IgD-negative memory B cell (primary cell): ENCODE measurements at regions not wholly inside any gene's neighbourhood (a gene's known extent, or its start where the extent isn't known, plus 50 kb on each side); places are given as distances from the start of the nearest gene placed in this dataset.
A peak's percentile ranks its signal among the peaks of the same experiment; 100 is the strongest.

ENCODE experiments used
- H3K27ac Mint-ChIP-seq, 3 donors: one replicate each; pipeline ENCODE4 v1.8.0; 2020 to 2022; ENCODE audit warnings: mild to moderate bottlenecking in 3 of 3, mixed read lengths in 3 of 3, moderate library complexity in 1 of 3
- H3K27me3 Mint-ChIP-seq: one replicate; pipeline ENCODE4 v1.8.0; 2021; ENCODE audit warnings: mixed read lengths
- H3K36me3 Mint-ChIP-seq: one replicate; pipeline ENCODE4 v1.8.0; 2020; ENCODE audit warnings: mild to moderate bottlenecking, mixed read lengths
- H3K4me1 Mint-ChIP-seq, 3 donors: one replicate each; pipeline ENCODE4 v1.8.0; 2020 to 2022; ENCODE audit warnings: mixed read lengths in 3 of 3, mild to moderate bottlenecking in 1 of 3
- H3K4me3 Mint-ChIP-seq, 4 donors: one replicate each; pipeline ENCODE4 v1.8.0; 2020 to 2022; ENCODE audit warnings: mild to moderate bottlenecking in 4 of 4, mixed read lengths in 4 of 4, moderate library complexity in 3 of 4
- H3K9me3 Mint-ChIP-seq, 3 donors: one replicate each; pipeline ENCODE4 v1.8.0; 2020 to 2021; ENCODE audit warnings: mixed read lengths in 3 of 3, mild to moderate bottlenecking in 1 of 3

- no peaks in the 10 kb centered on the region for H3K27me3 Mint-ChIP-seq
- H3K36me3 Mint-ChIP-seq, result peaks cover 1% of the 10 kb centered on the region
- H3K9me3 Mint-ChIP-seq, result no peaks in the 10 kb centered on the region
- peaks cover 2 to 11% (median 5%) of the 10 kb centered on the region in 3 donors for H3K4me1 Mint-ChIP-seq
- H3K4me3 Mint-ChIP-seq, result peak overlapping the region; percentile 30 to 53 (median 46)
- no peak overlapping the region for H3K27ac Mint-ChIP-seq
These were observed 349.9 kb upstream of the ANO3 start for GRCh38 chr11:25981998-25982397.

- Mint-ChIP-seq H3K27me3 (no peaks in the 10 kb centered on the region), H3K4me1 (peaks cover 2 to 11% (median 5%) of the 10 kb centered on the region in 3 donors), H3K9me3 (no peaks in the 10 kb centered on the region), H3K36me3 (peaks cover 1% of the 10 kb centered on the region), H3K4me3 (no peak overlapping the region), H3K27ac (no peak overlapping the region)
These were observed 348.6 kb upstream of the ANO3 start for GRCh38 chr11:25983280-25983679.

DNA sequence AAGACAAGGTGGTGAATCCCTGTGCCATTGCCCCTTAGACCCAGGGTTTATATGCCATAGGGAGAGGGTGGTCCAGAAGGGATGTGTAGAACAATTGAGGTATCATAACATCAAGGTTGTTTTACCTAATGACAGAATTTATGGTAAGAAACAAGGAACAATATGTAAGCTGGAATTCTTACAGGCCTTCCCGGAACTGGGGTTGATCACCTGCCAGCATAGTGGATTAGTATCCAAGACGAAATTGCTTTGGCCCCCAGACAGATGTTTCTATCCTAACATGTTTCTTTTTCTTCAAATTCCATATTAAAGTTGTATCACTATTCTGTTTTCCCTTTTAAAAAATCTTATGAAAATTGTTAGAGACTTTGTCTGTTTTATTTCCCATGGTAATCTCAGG, 343.8 kb upstream of the ANO3 start:
- Mint-ChIP-seq H3K36me3 (no peaks in the 10 kb centered on the region), H3K4me3 (no peak overlapping the region), H3K4me1 (peaks cover 0 to 6% (median 0%) of the 10 kb centered on the region in 3 donors), H3K27me3 (no peaks in the 10 kb centered on the region), H3K27ac (no peak overlapping the region), H3K9me3 (no peaks in the 10 kb centered on the region)

DNA sequence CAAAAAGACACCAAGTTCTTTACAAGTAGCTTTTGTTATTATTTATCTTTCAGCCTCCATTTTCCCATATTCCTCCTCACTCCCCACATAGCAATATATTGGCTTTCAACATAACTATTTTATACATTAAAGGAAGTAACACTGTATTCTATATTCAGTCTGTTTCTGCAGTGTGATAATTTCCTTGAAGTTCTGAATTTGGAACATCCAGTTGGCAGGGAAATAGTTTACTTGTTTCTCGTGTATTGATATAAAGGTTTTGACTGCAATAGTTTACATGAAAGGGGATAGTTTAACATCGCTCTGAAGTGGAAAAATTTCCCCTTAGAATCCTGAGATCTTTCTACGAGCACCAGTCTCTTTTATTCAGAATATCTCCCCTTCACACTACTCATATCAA, 341.5 kb upstream of the ANO3 start:
- H3K27ac Mint-ChIP-seq, result no peak overlapping the region
- H3K4me3 Mint-ChIP-seq, result no peak overlapping the region
- H3K36me3 Mint-ChIP-seq, result no peaks in the 10 kb centered on the region
- no peaks in the 10 kb centered on the region for H3K27me3 Mint-ChIP-seq
- no peaks in the 10 kb centered on the region for H3K4me1 Mint-ChIP-seq
- no peaks in the 10 kb centered on the region for H3K9me3 Mint-ChIP-seq

- Mint-ChIP-seq H3K4me1 (no peaks in the 10 kb centered on the region), H3K27me3 (no peaks in the 10 kb centered on the region), H3K27ac (no peak overlapping the region), H3K9me3 (no peaks in the 10 kb centered on the region), H3K4me3 (no peak overlapping the region), H3K36me3 (no peaks in the 10 kb centered on the region)
These were observed 340.5 kb upstream of the ANO3 start for GRCh38 chr11:25991476-25991875.

- no peak overlapping the region for H3K27ac Mint-ChIP-seq
- no peaks in the 10 kb centered on the region for H3K27me3 Mint-ChIP-seq
- no peak overlapping the region for H3K4me3 Mint-ChIP-seq
- H3K9me3 Mint-ChIP-seq, result no peaks in the 10 kb centered on the region
- H3K4me1 Mint-ChIP-seq, result no peaks in the 10 kb centered on the region
- H3K36me3 Mint-ChIP-seq, result no peaks in the 10 kb centered on the region
These were observed 339.6 kb upstream of the ANO3 start for GRCh38 chr11:25992294-25992693.

GRCh38 chr11:25993016-25993415, 338.9 kb upstream of the ANO3 start:
- Mint-ChIP-seq H3K9me3 (no peaks in the 10 kb centered on the region), H3K4me3 (no peak overlapping the region), H3K27ac (no peak overlapping the region), H3K36me3 (no peaks in the 10 kb centered on the region), H3K4me1 (no peaks in the 10 kb centered on the region), H3K27me3 (no peaks in the 10 kb centered on the region)

DNA sequence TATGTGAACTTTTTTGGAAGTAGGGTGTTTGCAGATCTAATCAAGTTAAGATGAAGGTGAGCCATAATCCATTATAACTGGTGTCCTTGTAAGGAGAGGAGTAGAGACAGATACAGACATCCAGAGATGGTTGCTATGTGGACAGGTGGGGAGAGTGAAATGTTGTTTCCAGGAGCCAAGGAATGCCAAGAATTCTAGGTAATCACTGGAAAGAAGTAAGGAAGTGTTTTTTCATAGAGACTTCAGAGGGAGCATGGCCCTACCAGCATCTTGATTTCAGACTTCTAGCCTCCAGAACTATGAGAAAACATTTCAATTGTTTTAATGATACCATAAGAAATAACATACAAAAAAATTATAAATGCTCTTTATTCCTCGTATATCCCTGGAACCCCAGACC, 320.5 kb upstream of the ANO3 start:
- H3K4me3 Mint-ChIP-seq, result no peak overlapping the region
- no peaks in the 10 kb centered on the region for H3K9me3 Mint-ChIP-seq
- H3K36me3 Mint-ChIP-seq, result no peaks in the 10 kb centered on the region
- H3K27me3 Mint-ChIP-seq, result no peaks in the 10 kb centered on the region
- no peaks in the 10 kb centered on the region for H3K4me1 Mint-ChIP-seq
- no peak overlapping the region for H3K27ac Mint-ChIP-seq

DNA sequence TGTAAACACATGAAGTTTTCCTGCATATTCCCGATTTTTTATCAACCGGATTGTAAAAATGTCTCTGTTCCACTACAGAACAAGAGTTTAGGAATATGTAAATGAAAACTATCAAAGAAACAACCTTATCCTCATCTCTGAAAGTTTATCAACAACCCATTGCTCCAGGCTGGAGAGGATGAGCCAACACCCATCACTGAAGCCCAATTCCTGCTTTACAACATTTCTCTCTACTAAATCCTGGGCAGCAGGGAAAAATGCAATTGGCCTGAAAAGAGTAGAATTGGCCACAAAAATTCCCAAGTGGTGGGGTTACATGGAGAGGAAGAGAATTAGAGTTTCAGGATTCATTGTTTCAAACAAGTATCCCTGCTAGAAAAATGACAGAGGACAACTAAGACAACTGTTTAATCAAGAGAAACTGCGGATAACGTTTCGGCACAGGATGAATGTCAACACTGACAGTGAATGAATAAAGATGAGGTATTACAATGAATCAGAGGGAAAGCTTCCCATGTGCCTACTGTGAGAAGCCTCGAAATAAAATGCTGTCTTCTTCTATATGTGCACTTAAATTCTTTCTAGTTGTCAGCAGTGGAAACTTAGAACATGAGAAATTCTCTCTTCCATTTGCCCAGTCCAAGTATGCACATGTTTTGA, 317.3 kb upstream of the ANO3 start:
- H3K4me1 Mint-ChIP-seq, result peaks cover 0 to 4% (median 0%) of the 10 kb centered on the region in 3 donors
- H3K27ac Mint-ChIP-seq, result no peak overlapping the region
- H3K9me3 Mint-ChIP-seq, result no peaks in the 10 kb centered on the region
- H3K27me3 Mint-ChIP-seq, result no peaks in the 10 kb centered on the region
- no peaks in the 10 kb centered on the region for H3K36me3 Mint-ChIP-seq
- H3K4me3 Mint-ChIP-seq, result no peak overlapping the region

GRCh38 chr11:26017322-26017860, 314.5 kb upstream of the ANO3 start:
- Mint-ChIP-seq H3K9me3 (peaks cover 0 to 2% (median 0%) of the 10 kb centered on the region in 3 donors), H3K36me3 (no peaks in the 10 kb centered on the region), H3K27me3 (no peaks in the 10 kb centered on the region), H3K27ac (no peak overlapping the region), H3K4me1 (peaks cover 0 to 4% (median 0%) of the 10 kb centered on the region in 3 donors), H3K4me3 (no peak overlapping the region)

DNA sequence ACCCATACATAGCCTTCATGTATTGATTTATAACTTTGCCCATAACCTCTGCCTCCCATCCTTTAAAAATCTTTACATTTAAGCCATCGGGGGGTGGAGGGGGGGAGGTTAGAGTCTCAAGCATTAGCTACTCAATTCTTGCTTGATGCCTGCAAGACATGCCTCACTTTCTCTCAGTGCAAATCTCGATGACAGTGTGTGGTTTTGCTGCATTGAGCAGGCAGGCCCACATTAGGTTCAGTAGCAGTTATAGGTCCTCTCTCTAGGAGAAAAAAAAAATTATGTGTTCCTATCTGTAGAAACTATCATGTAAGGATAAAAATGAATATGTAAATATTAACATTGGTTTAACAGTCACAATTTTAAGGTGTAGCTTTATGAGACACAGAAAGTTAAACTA, 314.0 kb upstream of the ANO3 start:
- H3K9me3 Mint-ChIP-seq, result peaks cover 0 to 2% (median 0%) of the 10 kb centered on the region in 3 donors
- peaks cover 0 to 4% (median 0%) of the 10 kb centered on the region in 3 donors for H3K4me1 Mint-ChIP-seq
- H3K27ac Mint-ChIP-seq, result no peak overlapping the region
- H3K4me3 Mint-ChIP-seq, result no peak overlapping the region
- no peaks in the 10 kb centered on the region for H3K36me3 Mint-ChIP-seq
- H3K27me3 Mint-ChIP-seq, result no peaks in the 10 kb centered on the region

DNA sequence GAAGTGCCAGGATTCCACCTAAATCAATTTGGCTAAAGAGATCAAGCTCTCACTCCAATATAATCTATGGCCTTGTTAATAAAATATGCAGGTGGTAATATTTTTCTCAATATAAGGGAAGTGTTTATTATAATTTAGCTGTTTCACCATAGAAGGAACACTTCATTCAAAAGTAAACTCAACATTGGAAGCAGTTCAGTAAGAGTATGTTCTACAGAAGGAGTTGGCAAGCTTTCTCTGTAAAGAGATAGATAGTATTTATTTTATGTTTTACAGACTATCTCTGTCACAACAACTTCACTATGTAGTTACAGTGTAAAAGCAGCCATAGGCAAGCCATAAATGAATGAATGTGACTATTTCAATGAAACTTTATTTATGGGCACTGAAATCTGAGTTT, 313.6 kb upstream of the ANO3 start:
- Mint-ChIP-seq H3K9me3 (peaks cover 0 to 2% (median 0%) of the 10 kb centered on the region in 3 donors), H3K4me1 (peaks cover 0 to 4% (median 0%) of the 10 kb centered on the region in 3 donors), H3K27ac (no peak overlapping the region), H3K27me3 (no peaks in the 10 kb centered on the region), H3K36me3 (no peaks in the 10 kb centered on the region), H3K4me3 (no peak overlapping the region)

- H3K36me3 Mint-ChIP-seq, result no peaks in the 10 kb centered on the region
These were observed 312.5 kb upstream of the ANO3 start for GRCh38 chr11:26019386-26019785.

GRCh38 chr11:26021017-26021416, 310.9 kb upstream of the ANO3 start:
- no peak overlapping the region for H3K4me3 Mint-ChIP-seq
- no peaks in the 10 kb centered on the region for H3K27me3 Mint-ChIP-seq
- H3K9me3 Mint-ChIP-seq, result peaks cover 0 to 2% (median 0%) of the 10 kb centered on the region in 3 donors
- no peak overlapping the region for H3K27ac Mint-ChIP-seq
- peaks cover 0 to 4% (median 0%) of the 10 kb centered on the region in 3 donors for H3K4me1 Mint-ChIP-seq
- H3K36me3 Mint-ChIP-seq, result no peaks in the 10 kb centered on the region

More at GRCh38 chr11:26019386-26019785, 312.5 kb upstream of the ANO3 start:
- no peaks in the 10 kb centered on the region for H3K27me3 Mint-ChIP-seq
- peaks cover 0 to 4% (median 0%) of the 10 kb centered on the region in 3 donors for H3K4me1 Mint-ChIP-seq
- H3K27ac Mint-ChIP-seq, result no peak overlapping the region
- H3K4me3 Mint-ChIP-seq, result no peak overlapping the region
- peaks cover 0 to 2% (median 0%) of the 10 kb centered on the region in 3 donors for H3K9me3 Mint-ChIP-seq

- Mint-ChIP-seq H3K36me3 (no peaks in the 10 kb centered on the region), H3K4me3 (no peak overlapping the region), H3K4me1 (peaks cover 0 to 2% (median 0%) of the 10 kb centered on the region in 3 donors), H3K9me3 (peaks cover 0 to 2% (median 0%) of the 10 kb centered on the region in 3 donors), H3K27me3 (no peaks in the 10 kb centered on the region), H3K27ac (no peak overlapping the region)
These were observed 308.9 kb upstream of the ANO3 start for GRCh38 chr11:26023057-26023456.

- Mint-ChIP-seq H3K27me3 (no peaks in the 10 kb centered on the region), H3K36me3 (no peaks in the 10 kb centered on the region), H3K27ac (no peak overlapping the region), H3K4me1 (peaks cover 0 to 2% (median 0%) of the 10 kb centered on the region in 3 donors), H3K9me3 (peaks cover 0 to 2% (median 0%) of the 10 kb centered on the region in 3 donors), H3K4me3 (no peak overlapping the region)
These were observed 306.3 kb upstream of the ANO3 start for GRCh38 chr11:26025676-26026075.
